Erythroblast (primary cell): ENCODE measurements at regions not wholly inside any gene's neighbourhood (a gene's known extent, or its start where the extent isn't known, plus 50 kb on each side); places are given as distances from the start of the nearest gene placed in this dataset.
"Not testable (repeated sequence)": the region's sequence is repeated elsewhere in the genome, so short reads cannot be mapped to it uniquely, and the experiment has no call there.

Source experiments
- DNase-seq, 2 experiments: peaks; one replicate each; lab custom pipeline; 2025; lab: John Stamatoyannopoulos, UW
- GATA1 ChIP-seq: IDR thresholded peaks from 2 replicates; pipeline ENCODE4 v1.6.1; 2011; ENCODE audit warnings: low read depth, mild to moderate bottlenecking, control low read depth, low read length, moderate library complexity
- POLR2A ChIP-seq: IDR thresholded peaks from 2 replicates; pipeline ENCODE4 v1.6.1; 2011; ENCODE audit warnings: mild to moderate bottlenecking, low read length

- TF ChIP-seq POLR2A (no peak), GATA1 (no peak)
- no peak for DNase-seq
These were observed 50.9 kb upstream of the PDE1A start for GRCh38 chr2:182477774-182478173.

GRCh38 chr2:182481676-182482075, 54.8 kb upstream of the PDE1A start:
- TF ChIP-seq POLR2A (no peak), GATA1 (no peak)
- DNase-seq: no peak

GRCh38 chr2:182482511-182482910, 55.7 kb upstream of the PDE1A start:
- TF ChIP-seq POLR2A (no peak), GATA1 (no peak)
- DNase-seq: no peak

GRCh38 chr2:182496596-182496995, 69.8 kb upstream of the PDE1A start:
- no peak for DNase-seq
- TF ChIP-seq GATA1 (no peak), POLR2A (no peak)

GRCh38 chr2:182499706-182500470, 73.1 kb upstream of the PDE1A start:
- DNase-seq: no peak
- TF ChIP-seq GATA1 (no peak), POLR2A (no peak)

GRCh38 chr2:182503886-182504285, 77.0 kb upstream of the PDE1A start:
- DNase-seq: no peak
- TF ChIP-seq GATA1 (no peak), POLR2A (no peak)

GRCh38 chr2:182504903-182505302, 78.1 kb upstream of the PDE1A start:
- DNase-seq: no peak
- TF ChIP-seq POLR2A: no peak
- no peak for TF ChIP-seq GATA1

- TF ChIP-seq POLR2A (no peak), GATA1 (no peak)
- DNase-seq: no peak
These were observed 79.8 kb upstream of the PDE1A start for GRCh38 chr2:182506606-182507005.

- DNase-seq: not testable (repeated sequence)
These were observed 81.7 kb upstream of the PDE1A start for GRCh38 chr2:182508583-182508982.

GRCh38 chr2:182509216-182509615, 82.4 kb upstream of the PDE1A start:
- DNase-seq: no peak
- TF ChIP-seq GATA1 (no peak), POLR2A (no peak)

GRCh38 chr2:182521453-182522404, 94.9 kb upstream of the PDE1A start:
- no peak for DNase-seq
- TF ChIP-seq GATA1 (no peak), POLR2A (no peak)

- TF ChIP-seq POLR2A: no peak
- TF ChIP-seq GATA1: no peak
- no peak for DNase-seq
These were observed 95.6 kb upstream of the PDE1A start for GRCh38 chr2:182522405-182522896.

- TF ChIP-seq POLR2A: no peak
- no peak for TF ChIP-seq GATA1
- no peak for DNase-seq
These were observed 96.2 kb upstream of the PDE1A start for GRCh38 chr2:182522972-182523473.

- TF ChIP-seq POLR2A: no peak
- no peak for TF ChIP-seq GATA1
- DNase-seq: no peak
These were observed 103.8 kb upstream of the PDE1A start for GRCh38 chr2:182530636-182531035.
